IPS-20b (cell line): ENCODE measurements at regions not wholly inside any gene's neighbourhood (a gene's known extent, or its start where the extent isn't known, plus 50 kb on each side); places are given as distances from the start of the nearest gene placed in this dataset.

Experiments
- H3K27ac ChIP-seq: one replicate; pipeline ENCODE4 v1.5.1; 2013; ENCODE audit warnings: low read length
- H3K27me3 ChIP-seq: 2 replicates; pipeline ENCODE4 v1.6.1; 2013; ENCODE audit warnings: mild to moderate bottlenecking, low read length, inconsistent platforms; ENCODE audit not compliant: insufficient read depth
- H3K36me3 ChIP-seq: 2 replicates; pipeline ENCODE4 v1.6.1; 2013; ENCODE audit warnings: low read depth, mild to moderate bottlenecking, inconsistent platforms, low read length, moderate library complexity; ENCODE audit not compliant: insufficient read depth
- H3K4me1 ChIP-seq: 2 replicates; pipeline ENCODE4 v1.6.1; 2013; ENCODE audit warnings: mild to moderate bottlenecking, control low read depth, inconsistent platforms, low read length, moderate library complexity; ENCODE audit not compliant: insufficient read depth
- H3K4me3 ChIP-seq: 2 replicates; pipeline ENCODE4 v1.5.1; 2013; ENCODE audit warnings: mild to moderate bottlenecking, low read length, inconsistent platforms
- H3K9ac ChIP-seq: 2 replicates; pipeline ENCODE4 v1.6.1; 2013; ENCODE audit warnings: low read depth, mild to moderate bottlenecking, inconsistent platforms, low read length, moderate library complexity
- H3K9me3 ChIP-seq: 2 replicates; pipeline ENCODE4 v1.6.1; 2013; ENCODE audit warnings: mild to moderate bottlenecking, low read depth, low read length, inconsistent platforms; ENCODE audit not compliant: insufficient read depth

DNA sequence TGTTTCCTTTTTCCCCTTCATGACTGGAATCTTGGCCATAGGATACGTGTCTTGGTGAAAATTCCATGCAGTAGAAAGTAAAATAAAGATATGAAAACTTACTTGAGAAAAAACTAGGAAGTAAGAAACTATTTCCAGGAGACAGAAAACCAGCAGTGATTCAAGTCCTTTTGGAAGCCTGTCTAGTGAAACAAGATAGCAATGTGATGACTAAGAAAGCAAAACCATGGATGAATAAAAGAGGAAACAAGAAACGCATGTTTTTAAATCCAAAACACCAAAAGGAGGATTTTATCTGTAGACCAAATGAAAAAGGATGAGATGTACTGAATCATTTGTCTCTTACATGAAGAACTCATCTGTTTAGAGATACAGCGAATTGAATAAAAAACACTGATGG is 1430.0 kb downstream of the ARAP2 start:
- H3K4me1 ChIP-seq, result no peaks in the 10 kb centered on the region
- no peaks in the 10 kb centered on the region; the same call in 1 of the 2 replicates for H3K9me3 ChIP-seq
- H3K27me3 ChIP-seq, result no peaks in the 10 kb centered on the region
- no peaks in the 10 kb centered on the region for H3K36me3 ChIP-seq
- H3K27ac ChIP-seq, result no peak overlapping the region
- H3K4me3 ChIP-seq, result no peak overlapping the region
- H3K9ac ChIP-seq, result no peak overlapping the region

DNA sequence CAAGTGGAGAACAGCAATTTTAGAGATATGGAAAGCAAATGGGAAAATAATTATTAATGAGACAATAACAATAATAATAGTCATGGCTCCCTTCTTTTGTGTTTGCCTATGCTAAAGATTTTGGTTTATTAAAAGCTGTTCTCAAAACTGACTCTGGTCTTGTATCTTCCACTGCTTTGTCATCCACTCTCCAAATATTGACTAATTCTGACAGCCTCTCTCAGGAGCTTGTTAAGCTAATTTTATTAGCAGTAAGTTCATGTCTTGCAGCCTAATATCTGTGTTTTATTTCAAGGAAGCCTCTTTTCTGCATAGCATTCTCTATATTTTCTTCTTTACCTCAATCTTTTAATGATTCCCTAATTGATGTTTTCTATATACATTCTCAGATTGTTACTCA is 1419.8 kb downstream of the ARAP2 start:
- Histone ChIP-seq H3K4me1 (no peaks in the 10 kb centered on the region), H3K9me3 (no peaks in the 10 kb centered on the region)

DNA sequence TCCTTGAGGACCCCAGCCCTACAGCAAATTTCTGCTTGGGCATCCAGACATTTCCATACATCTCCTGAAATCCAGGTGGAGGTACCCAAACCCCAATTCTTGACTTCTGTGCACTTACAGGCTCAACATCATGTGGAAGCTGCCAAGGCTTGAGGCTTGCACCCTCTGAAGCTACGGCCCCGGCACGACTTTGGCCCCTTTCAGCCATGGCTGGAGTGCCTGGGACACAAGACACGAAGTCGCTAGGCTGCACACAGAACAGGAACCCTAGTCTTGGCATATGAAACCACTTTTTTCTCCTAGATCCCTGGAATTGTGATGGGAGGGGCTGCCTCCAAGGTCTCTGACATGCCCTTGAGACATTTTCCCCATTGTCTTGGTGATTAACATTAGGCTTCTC is 1417.7 kb downstream of the ARAP2 start:
- no peaks in the 10 kb centered on the region for H3K4me1 ChIP-seq
- H3K27ac ChIP-seq, result no peak overlapping the region
- H3K9me3 ChIP-seq, result no peaks in the 10 kb centered on the region
- no peak overlapping the region for H3K4me3 ChIP-seq
- no peak overlapping the region for H3K9ac ChIP-seq
- H3K27me3 ChIP-seq, result no peaks in the 10 kb centered on the region
- H3K36me3 ChIP-seq, result no peaks in the 10 kb centered on the region

More for the DNA sequence above, 1419.8 kb downstream of the ARAP2 start:
- H3K36me3 ChIP-seq, result no peaks in the 10 kb centered on the region
- no peak overlapping the region for H3K27ac ChIP-seq
- no peaks in the 10 kb centered on the region for H3K27me3 ChIP-seq
- H3K4me3 ChIP-seq, result no peak overlapping the region
- H3K9ac ChIP-seq, result no peak overlapping the region

DNA sequence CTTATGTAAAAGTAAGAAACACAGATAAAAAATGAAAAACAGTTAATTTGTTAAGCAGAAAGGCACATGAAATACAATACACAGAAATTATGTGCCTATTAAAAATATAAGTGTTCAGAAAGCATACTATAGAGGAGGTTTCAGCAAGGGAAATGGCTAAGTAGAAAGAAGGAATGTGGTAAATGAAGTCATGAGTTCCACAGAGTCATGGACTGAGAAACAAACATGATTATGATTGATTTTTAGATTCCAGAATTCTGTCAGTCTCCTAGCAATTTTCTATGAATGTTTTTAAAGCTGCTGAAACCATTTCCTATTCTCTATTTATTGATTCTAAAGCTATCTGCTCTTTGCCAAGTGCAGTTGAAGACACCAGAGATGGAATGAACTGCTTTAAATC is 1398.4 kb downstream of the ARAP2 start:
- Histone ChIP-seq H3K36me3 (no peaks in the 10 kb centered on the region), H3K9ac (no peak overlapping the region), H3K4me3 (no peak overlapping the region), H3K9me3 (no peaks in the 10 kb centered on the region), H3K27me3 (no peaks in the 10 kb centered on the region), H3K4me1 (no peaks in the 10 kb centered on the region), H3K27ac (no peak overlapping the region)

DNA sequence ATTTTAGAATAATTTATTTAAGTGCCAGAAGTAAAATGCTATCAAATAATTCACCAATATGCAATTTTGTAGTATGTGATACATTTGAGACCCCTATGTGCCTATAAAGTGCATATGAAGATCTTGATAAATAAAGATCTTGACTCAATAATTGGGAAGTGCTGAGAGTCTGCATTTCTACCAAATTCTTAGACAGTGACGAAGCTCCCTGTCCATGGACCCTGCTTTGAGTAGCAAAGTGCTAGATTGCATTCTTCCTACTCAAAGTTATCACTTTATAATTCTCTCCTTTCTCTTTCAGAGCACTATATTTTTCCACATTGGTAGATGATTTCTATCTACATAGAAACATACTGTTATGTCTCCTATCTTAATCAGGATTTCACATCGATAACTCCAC is 1393.9 kb downstream of the ARAP2 start:
- H3K27ac ChIP-seq, result no peak overlapping the region
- no peaks in the 10 kb centered on the region for H3K4me1 ChIP-seq
- no peak overlapping the region for H3K9ac ChIP-seq
- no peak overlapping the region for H3K4me3 ChIP-seq
- H3K9me3 ChIP-seq, result no peaks in the 10 kb centered on the region
- H3K36me3 ChIP-seq, result no peaks in the 10 kb centered on the region
- H3K27me3 ChIP-seq, result no peaks in the 10 kb centered on the region

DNA sequence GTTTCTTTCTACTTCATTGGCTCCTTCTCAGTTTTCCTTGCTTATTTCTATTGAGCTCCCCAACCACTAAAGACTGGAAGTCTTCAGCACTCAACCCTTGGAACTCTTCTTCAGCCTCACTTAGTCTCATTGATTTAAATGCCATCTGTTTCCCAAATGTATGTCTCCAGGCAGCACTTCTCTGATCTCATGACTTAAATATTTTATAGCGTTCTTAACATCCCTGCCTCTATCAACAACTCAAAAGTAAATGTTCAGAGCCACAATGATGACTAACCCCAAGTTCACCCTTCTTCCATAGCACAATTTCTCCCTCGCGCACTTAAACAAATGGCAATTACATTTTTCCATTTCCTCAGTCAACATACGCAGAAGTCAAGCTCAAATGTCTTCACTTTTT is 1393.3 kb downstream of the ARAP2 start:
- Histone ChIP-seq H3K27me3 (no peaks in the 10 kb centered on the region), H3K9me3 (no peaks in the 10 kb centered on the region), H3K4me3 (no peak overlapping the region), H3K9ac (no peak overlapping the region), H3K36me3 (no peaks in the 10 kb centered on the region), H3K27ac (no peak overlapping the region), H3K4me1 (no peaks in the 10 kb centered on the region)

DNA sequence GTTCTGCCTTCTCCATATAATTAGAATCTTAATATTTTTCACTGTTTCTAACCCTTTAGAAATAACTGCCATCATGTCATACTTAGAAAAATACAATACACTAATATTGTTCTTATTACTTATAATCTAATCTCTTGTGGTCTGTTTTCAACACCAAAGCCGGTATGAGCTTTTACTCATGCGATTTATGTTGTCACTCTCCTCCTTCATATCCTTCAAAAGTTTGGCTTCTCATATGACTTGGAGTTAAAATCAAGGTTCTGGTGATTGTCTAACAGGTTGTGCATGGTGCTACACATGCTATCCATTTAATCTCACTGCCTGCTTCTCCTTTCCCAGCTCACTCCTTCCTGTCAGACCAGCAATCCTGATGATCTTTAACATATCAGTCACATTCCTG is 1392.9 kb downstream of the ARAP2 start:
- no peaks in the 10 kb centered on the region for H3K36me3 ChIP-seq
- H3K4me1 ChIP-seq, result no peaks in the 10 kb centered on the region
- no peak overlapping the region for H3K27ac ChIP-seq
- H3K4me3 ChIP-seq, result no peak overlapping the region
- no peak overlapping the region for H3K9ac ChIP-seq
- no peaks in the 10 kb centered on the region for H3K9me3 ChIP-seq
- H3K27me3 ChIP-seq, result no peaks in the 10 kb centered on the region

DNA sequence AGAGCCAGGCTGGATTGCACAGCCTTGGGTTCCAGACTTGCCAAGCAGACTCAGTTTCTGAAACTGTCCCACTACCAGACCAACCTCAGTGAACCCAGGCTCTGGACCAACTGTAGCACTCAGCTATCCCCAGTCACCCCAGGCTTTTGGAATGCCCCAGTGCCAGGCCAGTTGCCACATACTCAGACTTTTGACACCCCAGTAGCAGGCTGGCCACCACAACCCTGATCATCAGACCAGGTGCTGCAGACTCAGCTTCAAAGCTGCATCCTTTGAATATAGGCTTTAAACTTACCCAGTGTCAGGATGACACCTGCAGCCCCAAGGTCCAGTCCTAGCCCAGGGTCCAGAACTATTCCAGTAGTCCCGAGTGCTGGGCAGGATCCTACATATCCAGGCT is 1389.9 kb downstream of the ARAP2 start:
- H3K4me1 ChIP-seq, result no peaks in the 10 kb centered on the region
- H3K27ac ChIP-seq, result no peak overlapping the region
- no peaks in the 10 kb centered on the region for H3K36me3 ChIP-seq
- H3K9me3 ChIP-seq, result no peaks in the 10 kb centered on the region
- H3K27me3 ChIP-seq, result no peaks in the 10 kb centered on the region
- H3K4me3 ChIP-seq, result no peak overlapping the region
- no peak overlapping the region for H3K9ac ChIP-seq

DNA sequence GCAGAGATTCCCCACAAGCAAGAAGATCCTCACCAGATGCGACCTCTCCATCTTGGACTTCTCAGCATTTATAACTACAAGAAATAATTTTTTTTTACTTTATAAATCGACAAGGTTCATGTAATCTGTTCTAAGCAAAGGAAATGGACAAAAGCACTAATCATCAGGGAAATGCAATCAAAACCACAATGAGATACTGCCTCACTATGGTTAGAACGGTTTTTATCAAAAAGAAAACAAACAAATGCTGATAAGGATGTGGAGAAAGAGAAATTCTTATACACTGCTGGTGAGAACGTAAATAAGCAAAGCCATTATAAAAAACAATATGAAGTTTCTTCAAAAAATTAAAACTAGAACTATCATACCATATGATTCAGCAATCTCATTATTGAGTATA is 1382.6 kb downstream of the ARAP2 start:
- Histone ChIP-seq H3K36me3 (no peaks in the 10 kb centered on the region), H3K9ac (no peak overlapping the region)

DNA sequence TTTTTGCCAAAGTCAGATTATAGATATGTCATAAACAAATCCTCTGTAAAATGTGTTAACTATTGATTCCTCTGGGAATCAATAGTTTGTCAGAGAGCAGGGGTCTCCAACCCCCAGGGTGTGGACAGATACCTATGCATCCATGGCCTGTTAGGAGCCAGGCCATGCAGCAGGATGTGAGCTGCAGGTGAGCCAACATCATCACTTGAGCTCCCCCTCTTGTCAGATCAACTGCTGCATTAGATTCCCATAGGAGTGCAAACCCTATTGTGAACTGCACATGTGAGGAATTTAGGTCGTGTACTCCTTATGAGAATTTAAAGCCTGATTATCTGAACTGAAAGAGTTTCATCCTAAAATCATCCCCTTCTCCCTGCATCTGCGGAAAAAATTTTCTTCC is 1365.4 kb downstream of the ARAP2 start:
- Histone ChIP-seq H3K4me3 (no peak overlapping the region), H3K27ac (no peak overlapping the region), H3K27me3 (no peaks in the 10 kb centered on the region), H3K9ac (no peak overlapping the region), H3K9me3 (no peaks in the 10 kb centered on the region), H3K4me1 (no peaks in the 10 kb centered on the region), H3K36me3 (no peaks in the 10 kb centered on the region)

More for the DNA sequence above, 1382.6 kb downstream of the ARAP2 start:
- no peak overlapping the region for H3K4me3 ChIP-seq
- H3K9me3 ChIP-seq, result no peaks in the 10 kb centered on the region
- H3K27me3 ChIP-seq, result no peaks in the 10 kb centered on the region
- H3K27ac ChIP-seq, result no peak overlapping the region
- H3K4me1 ChIP-seq, result no peaks in the 10 kb centered on the region

DNA sequence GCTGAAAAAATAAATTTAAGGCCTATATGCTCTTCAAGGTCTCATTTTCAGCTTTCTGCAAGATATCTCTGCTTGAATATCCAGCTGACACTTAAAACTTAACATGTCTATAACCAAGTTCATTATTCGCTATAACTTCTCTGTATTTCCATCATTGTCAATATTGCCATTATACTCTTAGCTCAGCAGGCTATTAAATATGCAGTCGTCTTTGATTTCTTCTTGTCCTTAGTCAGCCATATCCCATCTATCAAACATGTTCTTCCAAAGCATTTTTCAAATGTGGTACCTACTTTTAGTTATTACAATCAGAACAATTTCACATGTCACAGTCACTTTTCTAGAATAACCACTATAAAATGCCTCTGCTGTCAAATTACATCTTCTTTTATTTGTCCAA is 1364.1 kb downstream of the ARAP2 start:
- H3K27me3 ChIP-seq, result no peaks in the 10 kb centered on the region
- H3K9me3 ChIP-seq, result no peaks in the 10 kb centered on the region
- no peak overlapping the region for H3K27ac ChIP-seq
- H3K4me1 ChIP-seq, result no peaks in the 10 kb centered on the region
- no peak overlapping the region for H3K4me3 ChIP-seq
- no peaks in the 10 kb centered on the region for H3K36me3 ChIP-seq
- no peak overlapping the region for H3K9ac ChIP-seq

DNA sequence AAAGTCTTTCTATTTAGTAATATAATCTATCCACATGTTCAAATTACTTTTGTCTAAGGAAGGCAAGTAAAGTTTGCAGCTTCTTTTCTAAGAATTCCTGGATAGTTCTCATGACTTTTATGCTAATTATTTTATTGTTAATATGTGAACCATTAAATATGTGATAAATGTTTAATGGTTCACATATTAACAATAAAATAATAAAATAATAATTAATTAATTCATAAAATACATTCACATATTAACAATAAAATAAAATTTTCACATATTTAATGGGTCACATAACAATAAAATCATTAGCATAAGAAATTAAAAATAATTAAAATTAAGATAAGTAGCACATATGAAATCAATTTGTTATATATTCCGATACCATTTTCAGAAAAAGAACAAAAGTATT is 1352.4 kb downstream of the ARAP2 start:
- no peaks in the 10 kb centered on the region for H3K36me3 ChIP-seq
- H3K27ac ChIP-seq, result no peak overlapping the region
- no peaks in the 10 kb centered on the region for H3K9me3 ChIP-seq
- H3K4me1 ChIP-seq, result no peaks in the 10 kb centered on the region
- no peak overlapping the region for H3K4me3 ChIP-seq
- no peak overlapping the region for H3K9ac ChIP-seq
- H3K27me3 ChIP-seq, result no peaks in the 10 kb centered on the region

DNA sequence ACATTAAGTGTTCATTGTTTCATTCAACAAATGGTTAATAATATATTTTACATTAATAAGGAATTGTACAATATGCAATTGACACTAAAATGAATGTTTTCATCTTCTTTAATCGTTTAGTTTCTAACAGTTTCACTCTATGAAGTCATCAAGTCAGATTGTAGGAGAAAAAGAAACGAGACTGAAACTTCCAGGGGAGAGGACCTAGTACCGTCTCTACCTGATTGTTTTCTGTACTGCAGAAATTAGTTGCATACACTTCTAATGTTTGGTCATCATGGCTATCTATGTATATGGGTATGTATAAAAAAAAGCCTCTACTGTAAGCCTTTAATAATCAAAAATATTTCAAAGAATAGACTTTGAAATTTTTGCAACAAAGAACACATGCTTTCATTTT is 1350.9 kb downstream of the ARAP2 start:
- Histone ChIP-seq H3K27me3 (no peaks in the 10 kb centered on the region), H3K9me3 (no peaks in the 10 kb centered on the region), H3K27ac (no peak overlapping the region), H3K36me3 (no peaks in the 10 kb centered on the region), H3K4me1 (no peaks in the 10 kb centered on the region), H3K9ac (no peak overlapping the region), H3K4me3 (no peak overlapping the region)
